Neural progenitor cell (in vitro differentiated cells): ENCODE measurements at regions not wholly inside any gene's neighbourhood (a gene's known extent, or its start where the extent isn't known, plus 50 kb on each side); places are given as distances from the start of the nearest gene placed in this dataset.

Experiments used
- DNase-seq: peaks from one replicate; pipeline ENCODE4 v3.0.0-alpha.2; 2016; ENCODE audit warnings: low spot score
- H2AFZ ChIP-seq: fragments of 200-600 bp; sonication (generic); replicated peaks from 2 replicates; pipeline ENCODE4 v1.6.1; 2016; ENCODE audit warnings: antibody characterized with exemption
- H3F3A ChIP-seq: fragments of 200-600 bp; sonication (generic); 2 replicates; pipeline ENCODE4 v1.6.1; 2016; ENCODE audit warnings: antibody characterized with exemption, low read depth
- H3K27ac ChIP-seq: fragments of 200-600 bp; sonication (generic); 2 replicates; pipeline ENCODE4 v1.5.1; 2016; ENCODE audit warnings: mild to moderate bottlenecking
- H3K27me3 ChIP-seq: fragments of 200-600 bp; sonication (generic); 2 replicates; pipeline ENCODE4 v1.6.1; 2016; ENCODE audit warnings: mild to moderate bottlenecking, moderate library complexity
- H3K36me3 ChIP-seq: fragments of 200-600 bp; sonication (generic); 2 replicates; pipeline ENCODE4 v1.5.1; 2016
- H3K4me1 ChIP-seq: fragments of 200-600 bp; sonication (generic); 2 replicates; pipeline ENCODE4 v1.6.1; 2016; ENCODE audit warnings: mixed run types
- H3K4me2 ChIP-seq: fragments of 200-600 bp; sonication (generic); 2 replicates; pipeline ENCODE4 v1.6.1; 2016
- H3K4me3 ChIP-seq: fragments of 200-600 bp; sonication (generic); 2 replicates; pipeline ENCODE4 v1.5.1; 2016
- H3K79me2 ChIP-seq: fragments of 200-600 bp; sonication (generic); 2 replicates; pipeline ENCODE4 v1.6.1; 2016; ENCODE audit warnings: low read depth
- H3K9ac ChIP-seq: fragments of 200-600 bp; sonication (generic); 2 replicates; pipeline ENCODE4 v1.6.1; 2016
- H3K9me3 ChIP-seq: fragments of 200-600 bp; sonication (generic); 2 replicates; pipeline ENCODE4 v1.5.1; 2016; ENCODE audit warnings: low read depth
- H4K20me1 ChIP-seq: fragments of 200-600 bp; sonication (generic); 2 replicates; pipeline ENCODE4 v1.6.1; 2016; ENCODE audit warnings: low read depth
- H3K27ac Mint-ChIP-seq: 3 replicates; pipeline ENCODE4 v1.8.0; 2021; ENCODE audit warnings: mixed read lengths
- H3K27me3 Mint-ChIP-seq: 2 replicates; pipeline ENCODE4 v1.8.0; 2022; ENCODE audit warnings: low read depth, mild to moderate bottlenecking, inconsistent platforms, moderate library complexity, mixed read lengths; ENCODE audit not compliant: insufficient read depth
- H3K36me3 Mint-ChIP-seq: 3 replicates; pipeline ENCODE4 v1.8.0; 2021; ENCODE audit warnings: mixed read lengths
- H3K4me1 Mint-ChIP-seq: 3 replicates; pipeline ENCODE4 v1.8.0; 2021; ENCODE audit warnings: mixed read lengths
- H3K4me3 Mint-ChIP-seq: 3 replicates; pipeline ENCODE4 v1.8.0; 2021; ENCODE audit warnings: mild to moderate bottlenecking, moderate library complexity, mixed read lengths
- H3K9me3 Mint-ChIP-seq: 3 replicates; pipeline ENCODE4 v1.8.0; 2020; ENCODE audit warnings: mixed read lengths
- CTCF ChIP-seq: fragments of 200-600 bp; sonication (generic); IDR thresholded peaks from 2 replicates; pipeline ENCODE4 v1.5.1; 2017; ENCODE audit warnings: antibody characterized with exemption, mild to moderate bottlenecking
- EZH2 ChIP-seq: fragments of 200-600 bp; sonication (generic); IDR thresholded peaks from 2 replicates; pipeline ENCODE4 v1.6.1; 2017; ENCODE audit warnings: antibody characterized with exemption, mild to moderate bottlenecking, moderate library complexity
- EZH2phosphoT487 ChIP-seq: fragments of 200-600 bp; sonication (generic); IDR thresholded peaks from 2 replicates; pipeline ENCODE4 v1.6.1; 2017; ENCODE audit warnings: antibody characterized with exemption

GRCh38 chr5:16233730-16234129 lies 54.1 kb upstream of the MARCHF11 start:
- Mint-ChIP-seq H3K27me3 (no peaks in the 10 kb centered on the region), H3K9me3 (no peaks in the 10 kb centered on the region), H3K36me3 (no peaks in the 10 kb centered on the region), H3K27ac (no peak overlapping the region), H3K4me1 (no peaks in the 10 kb centered on the region), H3K4me3 (no peak overlapping the region)
- no peaks in the 10 kb centered on the region for H3K4me1 ChIP-seq
- DNase-seq = no peak
- H2AFZ ChIP-seq = no peak overlapping the region
- no peaks in the 10 kb centered on the region for H3K79me2 ChIP-seq
- no peaks in the 10 kb centered on the region for H3K36me3 ChIP-seq
- no peak overlapping the region for H3K4me3 ChIP-seq
- H3K27ac ChIP-seq = no peak overlapping the region
- H4K20me1 ChIP-seq = no peaks in the 10 kb centered on the region
- H3K4me2 ChIP-seq = no peak overlapping the region
- H3F3A ChIP-seq = no peaks in the 10 kb centered on the region
- TF ChIP-seq EZH2phosphoT487 = no peak
- no peak overlapping the region for H3K9ac ChIP-seq
- no peaks in the 10 kb centered on the region for H3K27me3 ChIP-seq
- H3K9me3 ChIP-seq = no peaks in the 10 kb centered on the region

GRCh38 chr5:16229357-16229940 lies 49.9 kb upstream of the MARCHF11 start:
- Histone ChIP-seq H2AFZ (no peak overlapping the region), H3K27ac (no peak overlapping the region), H3K4me3 (no peak overlapping the region), H3K27me3 (no peaks in the 10 kb centered on the region), H3F3A (no peaks in the 10 kb centered on the region), H4K20me1 (no peaks in the 10 kb centered on the region), H3K4me2 (no peak overlapping the region), H3K9me3 (no peaks in the 10 kb centered on the region), H3K9ac (no peak overlapping the region), H3K79me2 (no peaks in the 10 kb centered on the region), H3K36me3 (no peaks in the 10 kb centered on the region), H3K4me1 (peaks cover 4% of the 10 kb centered on the region)
- Mint-ChIP-seq H3K9me3 (no peaks in the 10 kb centered on the region), H3K36me3 (no peaks in the 10 kb centered on the region), H3K27ac (no peak overlapping the region), H3K4me3 (no peak overlapping the region), H3K4me1 (no peaks in the 10 kb centered on the region), H3K27me3 (no peaks in the 10 kb centered on the region)
- no peak for DNase-seq
- TF ChIP-seq EZH2phosphoT487 (no peak), EZH2 (no peak), CTCF (no peak)
